ENCODE measurements at regions not wholly inside any gene's neighbourhood (a gene's known extent, or its start where the extent isn't known, plus 50 kb on each side); places are given as distances from the start of the nearest gene placed in this dataset.

GRCh38 chr5:144731786-144732185 lies 561.1 kb downstream of the KCTD16 start:
- Histone ChIP-seq H3K9me3 (ENCODE audit: control insufficient read depth, insufficient read depth, low read length) (no peaks in the 10 kb centered on the region), H3K36me3 (ENCODE audit: control insufficient read depth, insufficient read depth, low read length) (no peaks in the 10 kb centered on the region), H3K4me1 (ENCODE audit: control insufficient read depth, insufficient read depth, low read length) (no peaks in the 10 kb centered on the region), H3K4me3 (ENCODE audit: low read depth, low read length) (no peak overlapping the region), H3K27me3 (ENCODE audit: control insufficient read depth, insufficient read depth, low read length) (no peaks in the 10 kb centered on the region), H3K9ac (ENCODE audit: low read depth, low read length) (no peak overlapping the region)

- H3K36me3 ChIP-seq (ENCODE audit: control insufficient read depth, insufficient read depth, low read length) = no peaks in the 10 kb centered on the region
- no peaks in the 10 kb centered on the region for H3K4me1 ChIP-seq (ENCODE audit: control insufficient read depth, insufficient read depth, low read length)
- no peak overlapping the region for H3K4me3 ChIP-seq (ENCODE audit: low read depth, low read length)
- no peak overlapping the region for H3K9ac ChIP-seq (ENCODE audit: low read depth, low read length)
- no peaks in the 10 kb centered on the region for H3K27me3 ChIP-seq (ENCODE audit: control insufficient read depth, insufficient read depth, low read length)
- no peaks in the 10 kb centered on the region for H3K9me3 ChIP-seq (ENCODE audit: control insufficient read depth, insufficient read depth, low read length)
Measured at GRCh38 chr5:144712090-144712489, 541.4 kb downstream of the KCTD16 start.

GRCh38 chr5:144711172-144711571 lies 540.5 kb downstream of the KCTD16 start:
- Histone ChIP-seq H3K9ac (ENCODE audit: low read depth, low read length) (no peak overlapping the region), H3K9me3 (ENCODE audit: control insufficient read depth, insufficient read depth, low read length) (no peaks in the 10 kb centered on the region), H3K36me3 (ENCODE audit: control insufficient read depth, insufficient read depth, low read length) (no peaks in the 10 kb centered on the region), H3K4me3 (ENCODE audit: low read depth, low read length) (no peak overlapping the region), H3K4me1 (ENCODE audit: control insufficient read depth, insufficient read depth, low read length) (no peaks in the 10 kb centered on the region), H3K27me3 (ENCODE audit: control insufficient read depth, insufficient read depth, low read length) (no peaks in the 10 kb centered on the region)

DNA sequence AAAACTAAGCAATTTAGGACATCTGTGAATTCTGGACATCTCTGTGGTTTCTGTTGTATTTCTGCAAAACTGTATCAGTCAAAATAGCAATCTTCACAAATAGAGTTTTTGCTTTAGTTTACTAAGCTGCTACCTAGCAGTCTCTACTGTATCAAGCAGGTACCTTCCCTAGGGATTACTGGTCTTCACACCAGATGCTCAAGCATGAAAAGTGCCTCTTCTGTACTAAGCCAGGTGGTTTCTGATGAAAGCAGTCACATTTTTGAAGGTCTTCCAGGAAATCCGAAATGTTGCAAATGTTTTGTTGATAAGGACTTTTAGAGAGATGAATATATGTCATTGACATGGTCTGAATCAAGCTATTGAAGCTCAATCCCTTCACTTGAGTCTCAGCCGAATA lies 540.0 kb downstream of the KCTD16 start:
- H3K4me3 ChIP-seq (ENCODE audit: low read depth, low read length) = no peak overlapping the region
- no peak overlapping the region for H3K9ac ChIP-seq (ENCODE audit: low read depth, low read length)
- no peaks in the 10 kb centered on the region for H3K4me1 ChIP-seq (ENCODE audit: control insufficient read depth, insufficient read depth, low read length)
- H3K9me3 ChIP-seq (ENCODE audit: control insufficient read depth, insufficient read depth, low read length) = no peaks in the 10 kb centered on the region
- H3K27me3 ChIP-seq (ENCODE audit: control insufficient read depth, insufficient read depth, low read length) = no peaks in the 10 kb centered on the region
- H3K36me3 ChIP-seq (ENCODE audit: control insufficient read depth, insufficient read depth, low read length) = no peaks in the 10 kb centered on the region

DNA sequence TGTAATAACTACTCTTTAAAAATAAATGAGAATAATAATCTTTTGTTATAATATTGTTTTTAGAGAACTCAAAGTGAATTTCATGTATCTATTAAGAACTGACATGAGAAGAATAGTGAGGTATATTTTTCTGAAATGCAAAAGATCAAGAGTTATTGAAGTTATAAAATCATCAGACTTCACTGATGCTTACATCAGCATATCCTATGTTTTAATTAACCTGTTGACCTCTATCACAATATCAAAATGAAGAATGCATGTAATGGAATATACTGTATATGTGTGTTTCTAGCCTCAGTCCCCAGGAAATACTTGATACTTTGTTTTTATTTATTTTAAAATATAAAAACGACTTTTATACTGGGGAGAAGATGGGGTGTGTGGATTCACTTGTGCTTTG lies 533.1 kb downstream of the KCTD16 start:
- Histone ChIP-seq H3K9me3 (ENCODE audit: control insufficient read depth, insufficient read depth, low read length) (no peaks in the 10 kb centered on the region), H3K27me3 (ENCODE audit: control insufficient read depth, insufficient read depth, low read length) (no peaks in the 10 kb centered on the region), H3K9ac (ENCODE audit: low read depth, low read length) (no peak overlapping the region), H3K4me1 (ENCODE audit: control insufficient read depth, insufficient read depth, low read length) (peaks cover 2% of the 10 kb centered on the region), H3K4me3 (ENCODE audit: low read depth, low read length) (no peak overlapping the region), H3K36me3 (ENCODE audit: control insufficient read depth, insufficient read depth, low read length) (no peaks in the 10 kb centered on the region)

DNA sequence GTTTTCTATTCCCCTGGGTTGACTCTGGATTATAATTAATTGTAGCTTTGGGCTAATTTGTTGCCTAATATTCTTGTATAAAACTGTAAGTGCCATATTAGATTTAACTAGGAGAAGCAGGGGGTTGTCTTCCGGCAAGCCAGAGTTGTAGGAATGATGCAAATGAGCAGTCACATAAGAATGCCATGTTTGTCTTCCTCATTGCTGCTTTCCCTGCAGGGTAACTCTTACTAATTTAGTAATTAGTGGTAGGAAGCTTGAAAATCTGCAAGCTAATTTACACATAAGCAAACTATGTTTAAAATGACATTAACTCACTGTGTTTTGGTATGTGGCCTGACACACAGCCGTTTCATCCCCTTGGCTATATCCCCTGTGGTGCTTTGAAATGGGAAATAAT lies 527.8 kb downstream of the KCTD16 start:
- Histone ChIP-seq H3K4me1 (ENCODE audit: control insufficient read depth, insufficient read depth, low read length) (peaks cover 4% of the 10 kb centered on the region), H3K9ac (ENCODE audit: low read depth, low read length) (no peak overlapping the region), H3K27me3 (ENCODE audit: control insufficient read depth, insufficient read depth, low read length) (no peaks in the 10 kb centered on the region), H3K9me3 (ENCODE audit: control insufficient read depth, insufficient read depth, low read length) (no peaks in the 10 kb centered on the region), H3K4me3 (ENCODE audit: low read depth, low read length) (no peak overlapping the region), H3K36me3 (ENCODE audit: control insufficient read depth, insufficient read depth, low read length) (no peaks in the 10 kb centered on the region)

- Histone ChIP-seq H3K36me3 (ENCODE audit: control insufficient read depth, insufficient read depth, low read length) (no peaks in the 10 kb centered on the region), H3K9me3 (ENCODE audit: control insufficient read depth, insufficient read depth, low read length) (no peaks in the 10 kb centered on the region), H3K4me1 (ENCODE audit: control insufficient read depth, insufficient read depth, low read length) (peaks cover 4% of the 10 kb centered on the region), H3K4me3 (ENCODE audit: low read depth, low read length) (no peak overlapping the region), H3K9ac (ENCODE audit: low read depth, low read length) (no peak overlapping the region), H3K27me3 (ENCODE audit: control insufficient read depth, insufficient read depth, low read length) (no peaks in the 10 kb centered on the region)
Measured at GRCh38 chr5:144697847-144698262, 527.2 kb downstream of the KCTD16 start.

GRCh38 chr5:144691936-144692335 lies 521.3 kb downstream of the KCTD16 start:
- no peaks in the 10 kb centered on the region for H3K4me1 ChIP-seq (ENCODE audit: control insufficient read depth, insufficient read depth, low read length)
- no peaks in the 10 kb centered on the region for H3K36me3 ChIP-seq (ENCODE audit: control insufficient read depth, insufficient read depth, low read length)
- H3K27me3 ChIP-seq (ENCODE audit: control insufficient read depth, insufficient read depth, low read length) = no peaks in the 10 kb centered on the region
- H3K4me3 ChIP-seq (ENCODE audit: low read depth, low read length) = no peak overlapping the region
- H3K9me3 ChIP-seq (ENCODE audit: control insufficient read depth, insufficient read depth, low read length) = no peaks in the 10 kb centered on the region
- no peak overlapping the region for H3K9ac ChIP-seq (ENCODE audit: low read depth, low read length)

DNA sequence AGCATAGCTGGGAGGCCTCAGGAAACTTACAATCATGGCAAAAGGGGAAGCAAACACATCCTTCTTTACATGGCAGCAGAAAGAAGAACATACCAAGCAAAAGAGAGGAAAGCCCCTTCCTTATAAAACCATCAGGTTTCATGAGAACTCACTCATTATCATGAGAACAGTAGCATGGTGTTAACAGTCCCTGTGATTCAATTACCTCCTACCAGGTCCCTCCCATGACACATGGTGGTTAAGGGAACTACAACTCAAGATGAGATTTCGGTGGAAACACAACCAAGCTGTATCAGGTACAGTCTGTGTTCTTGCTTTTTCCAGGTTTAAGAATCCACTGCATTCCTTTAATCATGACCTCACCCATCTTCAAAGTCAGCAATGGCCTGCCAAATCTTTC lies 514.2 kb downstream of the KCTD16 start:
- no peaks in the 10 kb centered on the region for H3K4me1 ChIP-seq (ENCODE audit: control insufficient read depth, insufficient read depth, low read length)
- H3K27me3 ChIP-seq (ENCODE audit: control insufficient read depth, insufficient read depth, low read length) = no peaks in the 10 kb centered on the region
- no peaks in the 10 kb centered on the region for H3K9me3 ChIP-seq (ENCODE audit: control insufficient read depth, insufficient read depth, low read length)
- no peak overlapping the region for H3K4me3 ChIP-seq (ENCODE audit: low read depth, low read length)
- no peaks in the 10 kb centered on the region for H3K36me3 ChIP-seq (ENCODE audit: control insufficient read depth, insufficient read depth, low read length)
- no peak overlapping the region for H3K9ac ChIP-seq (ENCODE audit: low read depth, low read length)

GRCh38 chr5:144680711-144681110 lies 510.0 kb downstream of the KCTD16 start:
- Histone ChIP-seq H3K9me3 (ENCODE audit: control insufficient read depth, insufficient read depth, low read length) (no peaks in the 10 kb centered on the region), H3K4me3 (ENCODE audit: low read depth, low read length) (no peak overlapping the region), H3K4me1 (ENCODE audit: control insufficient read depth, insufficient read depth, low read length) (no peaks in the 10 kb centered on the region), H3K9ac (ENCODE audit: low read depth, low read length) (no peak overlapping the region), H3K27me3 (ENCODE audit: control insufficient read depth, insufficient read depth, low read length) (no peaks in the 10 kb centered on the region), H3K36me3 (ENCODE audit: control insufficient read depth, insufficient read depth, low read length) (no peaks in the 10 kb centered on the region)

GRCh38 chr5:144671066-144671465 lies 500.4 kb downstream of the KCTD16 start:
- Histone ChIP-seq H3K9me3 (ENCODE audit: control insufficient read depth, insufficient read depth, low read length) (no peaks in the 10 kb centered on the region), H3K36me3 (ENCODE audit: control insufficient read depth, insufficient read depth, low read length) (no peaks in the 10 kb centered on the region), H3K9ac (ENCODE audit: low read depth, low read length) (no peak overlapping the region), H3K4me1 (ENCODE audit: control insufficient read depth, insufficient read depth, low read length) (no peaks in the 10 kb centered on the region), H3K27me3 (ENCODE audit: control insufficient read depth, insufficient read depth, low read length) (no peaks in the 10 kb centered on the region), H3K4me3 (ENCODE audit: low read depth, low read length) (no peak overlapping the region)

DNA sequence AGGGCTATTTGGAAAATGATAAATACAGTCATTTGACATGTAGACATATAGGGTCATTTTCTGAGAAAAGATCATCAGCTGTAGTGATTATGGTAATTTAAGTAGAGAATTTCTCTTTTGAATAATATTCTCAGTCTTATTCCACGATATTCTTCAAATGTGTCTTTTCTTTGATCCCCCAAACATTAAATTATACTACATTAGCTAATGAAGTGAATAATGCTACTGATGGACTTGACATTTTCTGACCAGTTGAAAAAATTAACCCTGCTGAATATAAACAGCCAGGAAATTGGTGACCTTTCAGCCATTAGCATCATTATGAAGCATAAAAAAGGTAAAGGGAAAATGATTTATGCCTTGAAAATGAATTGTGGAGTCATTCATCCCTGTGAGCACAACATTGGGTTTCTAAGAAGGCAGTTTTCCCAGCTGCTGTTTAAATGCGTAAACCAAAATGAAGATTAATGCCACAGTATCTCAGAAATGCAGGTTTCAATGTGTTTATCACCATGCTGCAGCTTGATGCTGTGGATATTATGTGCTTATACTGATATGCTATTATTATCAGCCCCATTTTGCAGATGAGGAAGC lies 489.1 kb downstream of the KCTD16 start:
- Histone ChIP-seq H3K27me3 (ENCODE audit: control insufficient read depth, insufficient read depth, low read length) (no peaks in the 10 kb centered on the region), H3K9me3 (ENCODE audit: control insufficient read depth, insufficient read depth, low read length) (no peaks in the 10 kb centered on the region), H3K36me3 (ENCODE audit: control insufficient read depth, insufficient read depth, low read length) (no peaks in the 10 kb centered on the region), H3K4me3 (ENCODE audit: low read depth, low read length) (no peak overlapping the region), H3K4me1 (ENCODE audit: control insufficient read depth, insufficient read depth, low read length) (no peaks in the 10 kb centered on the region), H3K9ac (ENCODE audit: low read depth, low read length) (no peak overlapping the region)
